ENCODE measurements at regions not wholly inside any gene's neighbourhood (a gene's known extent, or its start where the extent isn't known, plus 50 kb on each side); places are given as distances from the start of the nearest gene placed in this dataset.

DNA sequence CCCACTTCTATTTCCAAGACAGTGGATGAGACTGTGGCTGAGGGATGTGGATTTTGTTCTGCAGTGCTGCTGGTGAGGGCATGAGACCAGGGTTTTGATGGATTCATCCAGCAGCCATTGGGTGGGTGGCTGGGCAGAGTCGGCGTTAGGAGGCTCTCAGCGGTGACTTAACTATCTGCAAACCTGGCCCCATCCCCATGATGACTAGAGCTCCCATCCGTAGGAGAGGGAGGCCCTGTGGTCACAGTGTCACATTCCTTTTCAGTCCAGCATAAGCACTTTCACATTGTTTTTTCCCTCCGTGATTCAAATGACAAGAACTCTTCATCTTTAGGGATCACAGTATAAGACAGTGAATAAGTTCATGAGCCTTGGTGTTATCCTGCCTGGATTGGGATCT is 60.4 kb upstream of the SPRY4 start:
- TF ChIP-seq MTA3 (IDR thresholded peaks at IDR 0.05; ENCODE audit: borderline replicate concordance), result no peak
- no peak for TF ChIP-seq SP1 (CRISPR knock-in tag; IDR thresholded peaks at IDR 0.05)
- TF ChIP-seq BHLHE40 (IDR thresholded peaks at IDR 0.05; ENCODE audit: low read length), result no peak

All from K562 (cell line).